Cardiac fibroblast (primary cell): ENCODE measurements at regions not wholly inside any gene's neighbourhood (a gene's known extent, or its start where the extent isn't known, plus 50 kb on each side); places are given as distances from the start of the nearest gene placed in this dataset.

Source experiments
- DNase-seq, 2 donors: peaks; one replicate each; pipeline versions ENCODE4 v3.0.0 to v3.0.0-alpha.2; 2010; ENCODE audit warnings: low read depth in 2 of 2
- H3K4me3 ChIP-seq, 2 donors: replicated peaks in 1 of 2; 1 replicate in 1 of 2; 2 replicates in 1 of 2; pipeline ENCODE4 v1.5.1; 2011; ENCODE audit warnings: low read depth in 2 of 2, low read length in 2 of 2, mild to moderate bottlenecking in 2 of 2, moderate library complexity in 1 of 2
- TF ChIP-seq, protein P1 (sequence below): IDR thresholded peaks from one replicate; pipeline ENCODE4 v1.5.1; 2011; ENCODE audit warnings: low read depth, mild to moderate bottlenecking, low read length, inconsistent platforms

DNA sequence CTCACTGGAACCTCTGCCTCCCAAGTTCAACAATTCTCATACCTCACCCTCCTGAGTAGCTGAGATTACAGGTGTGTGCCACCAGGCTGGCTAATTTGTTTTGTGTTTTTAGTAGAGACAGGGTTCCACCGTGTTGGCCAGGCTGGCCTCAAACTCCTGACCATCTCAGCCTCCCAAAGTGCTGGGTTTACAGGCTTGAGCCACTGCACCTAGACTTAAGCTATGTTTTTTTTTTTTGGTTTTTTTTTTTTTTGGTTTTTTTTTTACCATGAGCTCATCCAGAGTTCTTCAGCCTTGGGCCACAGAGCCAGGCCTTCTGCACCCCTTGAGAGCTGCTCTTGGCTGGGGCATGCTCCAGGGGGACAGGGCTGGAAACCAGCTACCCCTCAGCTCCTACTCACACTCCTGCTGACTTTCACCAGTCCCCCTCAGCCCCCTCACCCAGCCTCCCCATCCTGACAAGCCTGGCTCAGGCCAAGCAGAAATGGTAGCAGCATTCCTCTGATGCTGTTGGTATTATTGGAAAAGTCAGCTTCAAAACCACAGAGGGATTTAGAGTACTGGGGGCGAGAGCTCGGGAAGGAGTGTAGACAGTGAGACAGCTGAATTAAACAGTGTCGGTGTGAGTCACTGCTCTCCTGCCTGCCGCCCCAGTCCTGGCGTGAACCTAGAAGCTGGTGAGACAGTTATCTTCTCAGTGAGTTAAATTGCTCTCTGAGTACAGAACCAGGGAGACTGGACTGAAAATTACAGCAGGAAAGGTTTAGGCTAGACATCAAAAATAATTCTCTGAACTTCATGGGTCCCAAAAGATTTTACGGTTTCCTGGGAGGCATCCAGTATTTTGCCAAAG lies 63.7 kb downstream of the NAV1 start:
- no peak overlapping the region for H3K4me3 ChIP-seq
- peak; percentile 83 to 95 for DNase-seq
- TF ChIP-seq, protein P1, sequence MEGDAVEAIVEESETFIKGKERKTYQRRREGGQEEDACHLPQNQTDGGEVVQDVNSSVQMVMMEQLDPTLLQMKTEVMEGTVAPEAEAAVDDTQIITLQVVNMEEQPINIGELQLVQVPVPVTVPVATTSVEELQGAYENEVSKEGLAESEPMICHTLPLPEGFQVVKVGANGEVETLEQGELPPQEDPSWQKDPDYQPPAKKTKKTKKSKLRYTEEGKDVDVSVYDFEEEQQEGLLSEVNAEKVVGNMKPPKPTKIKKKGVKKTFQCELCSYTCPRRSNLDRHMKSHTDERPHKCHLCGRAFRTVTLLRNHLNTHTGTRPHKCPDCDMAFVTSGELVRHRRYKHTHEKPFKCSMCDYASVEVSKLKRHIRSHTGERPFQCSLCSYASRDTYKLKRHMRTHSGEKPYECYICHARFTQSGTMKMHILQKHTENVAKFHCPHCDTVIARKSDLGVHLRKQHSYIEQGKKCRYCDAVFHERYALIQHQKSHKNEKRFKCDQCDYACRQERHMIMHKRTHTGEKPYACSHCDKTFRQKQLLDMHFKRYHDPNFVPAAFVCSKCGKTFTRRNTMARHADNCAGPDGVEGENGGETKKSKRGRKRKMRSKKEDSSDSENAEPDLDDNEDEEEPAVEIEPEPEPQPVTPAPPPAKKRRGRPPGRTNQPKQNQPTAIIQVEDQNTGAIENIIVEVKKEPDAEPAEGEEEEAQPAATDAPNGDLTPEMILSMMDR: no peak

DNA sequence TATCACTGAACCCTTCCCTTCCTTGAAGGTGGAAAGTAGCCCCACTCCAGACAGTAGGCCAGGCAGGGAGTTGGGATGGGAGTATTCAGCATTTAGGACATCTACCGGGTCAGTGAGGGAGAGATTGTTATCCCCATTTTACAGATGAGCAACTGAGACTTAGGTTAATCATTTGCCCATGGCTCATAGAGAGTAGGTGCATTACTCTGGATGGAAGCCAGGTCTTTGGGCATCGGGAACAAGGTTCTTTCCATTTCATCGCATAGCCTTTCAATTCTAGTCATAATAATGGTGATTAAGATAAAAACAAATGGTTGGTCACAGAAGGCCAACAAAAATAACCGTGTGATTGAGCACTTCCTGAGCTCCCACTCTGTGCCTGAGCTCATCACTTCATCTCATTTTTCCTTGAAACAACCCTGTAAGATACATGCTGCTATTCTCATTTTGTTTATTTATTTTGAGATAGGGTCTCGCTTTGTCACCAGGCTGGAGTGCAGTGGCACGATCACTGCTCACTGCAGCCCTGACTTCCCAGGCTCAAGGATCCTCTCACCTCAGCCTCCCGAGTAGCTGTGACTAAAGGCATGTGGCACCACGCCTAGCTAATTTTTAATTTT lies 64.8 kb downstream of the NAV1 start:
- TF ChIP-seq, protein P1: no peak
- H3K4me3 ChIP-seq: no peak overlapping the region
- peak in 1 of 2 donors; percentile 68 for DNase-seq

DNA sequence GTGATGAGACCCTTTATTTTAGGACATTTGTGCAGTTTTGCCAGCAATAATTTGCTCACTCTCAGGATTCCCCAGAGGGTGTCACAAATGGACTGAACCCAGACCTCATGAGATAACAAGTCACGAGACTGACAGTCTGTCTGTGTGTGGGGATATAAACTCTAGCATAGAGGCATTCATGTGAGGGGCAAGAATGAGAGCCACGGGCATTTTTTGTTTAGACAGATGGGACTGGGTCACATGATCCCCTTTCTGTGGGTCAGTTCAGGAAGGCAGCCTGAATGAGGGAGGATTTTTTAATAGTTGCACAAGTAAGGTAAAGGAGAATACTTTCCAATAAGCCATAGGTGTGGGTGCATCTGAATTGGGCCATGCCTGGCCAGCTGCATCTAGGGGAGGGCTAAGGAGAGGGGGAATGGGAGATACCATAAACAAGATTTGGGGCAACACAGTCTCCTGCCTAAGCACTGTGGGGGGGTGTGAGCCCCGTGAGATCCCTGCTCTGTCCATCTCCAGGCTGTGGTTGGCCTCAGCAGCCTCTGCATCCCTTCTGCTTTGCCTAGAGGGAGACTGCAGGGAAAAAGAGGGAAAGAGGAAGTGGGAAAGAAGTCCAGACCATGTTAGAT lies 66.6 kb downstream of the NAV1 start:
- H3K4me3 ChIP-seq: no peak overlapping the region
- no peak for DNase-seq
- TF ChIP-seq, protein P1: no peak

DNA sequence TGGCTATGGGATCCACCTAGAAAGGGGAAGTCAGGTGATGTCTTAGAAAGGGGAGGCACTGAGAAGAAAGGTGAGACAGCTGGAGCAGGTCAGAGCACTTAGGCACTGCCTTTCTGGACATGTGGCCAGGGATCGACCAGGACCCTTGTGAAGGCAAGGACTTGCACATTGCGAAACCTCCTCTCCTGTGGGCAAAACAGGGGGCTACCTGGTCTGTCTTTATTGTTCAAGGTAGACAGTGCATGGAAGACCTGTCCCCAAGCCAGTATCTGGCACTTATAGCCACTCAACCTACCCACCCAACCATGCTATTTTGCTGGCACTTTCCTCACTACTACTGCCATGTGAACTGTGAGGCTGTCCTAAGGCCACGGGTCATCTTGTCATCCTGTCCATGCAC lies 67.2 kb downstream of the NAV1 start:
- TF ChIP-seq, protein P1: no peak
- DNase-seq: no peak
- no peak overlapping the region for H3K4me3 ChIP-seq

- TF ChIP-seq, protein P1: no peak
- no peak for DNase-seq
- no peak overlapping the region for H3K4me3 ChIP-seq
Observed at GRCh38 chr1:201606623-201607022, 67.7 kb downstream of the NAV1 start.

- H3K4me3 ChIP-seq: no peak overlapping the region
- TF ChIP-seq, protein P1: no peak
- DNase-seq: peak in 1 of 2 donors; percentile 39
Observed at GRCh38 chr1:201608635-201609395, 69.9 kb downstream of the NAV1 start.
